ENCODE measurements at regions not wholly inside any gene's neighbourhood (a gene's known extent, or its start where the extent isn't known, plus 50 kb on each side); places are given as distances from the start of the nearest gene placed in this dataset.

DNA sequence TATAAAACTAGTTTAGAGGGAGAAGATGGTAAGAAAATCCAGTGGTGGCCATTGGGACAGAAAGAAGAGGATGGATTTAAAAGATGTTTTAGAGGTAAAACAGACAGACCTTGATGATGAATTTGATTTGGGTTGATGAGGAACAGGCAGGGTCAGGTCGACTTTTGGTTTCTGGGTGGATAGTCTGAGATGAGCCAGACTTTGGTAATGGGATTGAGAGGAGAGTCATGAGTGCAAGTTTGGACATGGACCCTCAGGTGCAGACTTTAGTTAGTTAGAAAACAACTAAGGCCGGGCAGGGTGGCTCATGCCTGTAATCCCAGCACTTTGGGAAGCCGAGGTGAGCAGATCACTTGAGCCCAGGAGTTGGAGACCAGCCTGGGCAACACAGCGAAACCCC is 257.9 kb downstream of the MAFB start:
- Histone ChIP-seq H3K18ac (ENCODE audit: low read length) (no peak overlapping the region), H2AFZ (ENCODE audit: low read length) (no peak overlapping the region), H2AK5ac (ENCODE audit: low read depth, low read length) (no peak overlapping the region), H3K9ac (ENCODE audit: low read depth, low read length, poor library complexity) (no peak overlapping the region), H3K4me1 (ENCODE audit: control insufficient read depth in 2 of 2, insufficient read depth in 1 of 2, low read depth in 1 of 2, low read length in 2 of 2) (no peaks in the 10 kb centered on the region), H3K14ac (ENCODE audit: low read length) (no peak overlapping the region), H2BK5ac (ENCODE audit: low read length) (no peak overlapping the region), H3K4me3 (ENCODE audit: low read length in 2 of 2) (no peak overlapping the region), H2BK12ac (ENCODE audit: low read length) (no peak overlapping the region), H3K79me1 (ENCODE audit: low read depth, low read length) (no peaks in the 10 kb centered on the region), H3K36me3 (replicated peaks in 1 of 2; ENCODE audit: control insufficient read depth in 2 of 2, insufficient read depth in 2 of 2, low read length in 2 of 2) (no peaks in the 10 kb centered on the region), H3K23ac (ENCODE audit: low read depth, low read length, poor library complexity) (no peak overlapping the region), H2BK15ac (ENCODE audit: low read length) (no peak overlapping the region), H3K4ac (ENCODE audit: low read length) (no peak overlapping the region), H4K91ac (ENCODE audit: low read depth, low read length, poor library complexity) (no peak overlapping the region), H3K9me3 (replicated peaks in 1 of 2; ENCODE audit: control insufficient read depth in 2 of 2, insufficient read depth in 1 of 2, low read depth in 1 of 2, low read length in 2 of 2) (no peaks in the 10 kb centered on the region), H3K27ac (replicated peaks; ENCODE audit: low read length) (no peak overlapping the region), H3K4me2 (ENCODE audit: insufficient read depth, low read length, poor library complexity, severe bottlenecking) (no peak overlapping the region), H4K8ac (ENCODE audit: low read depth, low read length) (no peak overlapping the region), H3K27me3 (ENCODE audit: control insufficient read depth in 3 of 3, insufficient read depth in 3 of 3, low read depth in 1 of 3, low read length in 3 of 3) (no peaks in the 10 kb centered on the region), H2BK120ac (ENCODE audit: low read depth, low read length) (no peak overlapping the region)
- WGBS, 2 donors (ENCODE audit: extremely low coverage in 2 of 2, insufficient read length in 2 of 2, insufficient replicate concordance in 1 of 2), result no CpG with 5 or more reads among the region's 4 CpGs
- no peak for DNase-seq (ENCODE audit: low spot score)

DNA sequence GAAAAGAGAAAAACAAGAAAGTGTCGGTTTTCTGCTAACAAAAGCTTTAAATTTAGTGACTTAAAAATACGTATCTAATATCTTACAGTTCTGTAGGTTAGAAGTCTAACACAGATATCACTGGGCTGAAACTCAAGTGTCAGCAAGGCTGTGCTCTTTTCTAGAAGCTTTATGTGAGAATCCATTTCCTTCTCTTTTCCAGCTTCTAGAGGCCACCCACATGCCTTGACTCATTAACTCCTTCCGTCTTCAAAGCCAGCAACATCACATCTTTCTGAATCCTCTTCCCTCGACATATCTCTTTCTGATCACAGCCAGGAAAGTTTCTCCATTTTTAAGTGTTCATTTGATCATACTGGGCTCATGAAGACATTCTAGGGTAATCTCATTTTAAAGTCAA is 262.0 kb downstream of the MAFB start:
- H3K27ac ChIP-seq (replicated peaks; ENCODE audit: low read length), result no peak overlapping the region
- no peak overlapping the region for H2AK5ac ChIP-seq (ENCODE audit: low read depth, low read length)
- H2BK120ac ChIP-seq (ENCODE audit: low read depth, low read length), result no peak overlapping the region
- H3K79me1 ChIP-seq (ENCODE audit: low read depth, low read length), result no peaks in the 10 kb centered on the region
- H3K9me3 ChIP-seq (replicated peaks in 1 of 2; ENCODE audit: control insufficient read depth in 2 of 2, insufficient read depth in 1 of 2, low read depth in 1 of 2, low read length in 2 of 2), result no peaks in the 10 kb centered on the region
- H3K4me2 ChIP-seq (ENCODE audit: insufficient read depth, low read length, poor library complexity, severe bottlenecking), result no peak overlapping the region
- no peak overlapping the region for H2AFZ ChIP-seq (ENCODE audit: low read length)
- no peak overlapping the region for H2BK15ac ChIP-seq (ENCODE audit: low read length)
- no peak overlapping the region for H3K18ac ChIP-seq (ENCODE audit: low read length)
- DNase-seq (ENCODE audit: low spot score), result no peak
- H4K8ac ChIP-seq (ENCODE audit: low read depth, low read length), result no peak overlapping the region
- H3K4me1 ChIP-seq (ENCODE audit: control insufficient read depth in 2 of 2, insufficient read depth in 1 of 2, low read depth in 1 of 2, low read length in 2 of 2), result no peaks in the 10 kb centered on the region
- WGBS, 2 donors (ENCODE audit: extremely low coverage in 2 of 2, insufficient read length in 2 of 2, insufficient replicate concordance in 1 of 2), result no CpG with 5 or more reads among the region's 4 CpGs
- no peak overlapping the region for H2BK12ac ChIP-seq (ENCODE audit: low read length)
- no peak overlapping the region for H2BK5ac ChIP-seq (ENCODE audit: low read length)
- H3K36me3 ChIP-seq (replicated peaks in 1 of 2; ENCODE audit: control insufficient read depth in 2 of 2, insufficient read depth in 2 of 2, low read length in 2 of 2), result no peaks in the 10 kb centered on the region
- no peak overlapping the region for H3K14ac ChIP-seq (ENCODE audit: low read length)
- H4K91ac ChIP-seq (ENCODE audit: low read depth, low read length, poor library complexity), result no peak overlapping the region
- no peak overlapping the region for H3K4me3 ChIP-seq (ENCODE audit: low read length in 2 of 2)
- no peak overlapping the region for H3K23ac ChIP-seq (ENCODE audit: low read depth, low read length, poor library complexity)
- no peak overlapping the region for H3K9ac ChIP-seq (ENCODE audit: low read depth, low read length, poor library complexity)
- H3K27me3 ChIP-seq (ENCODE audit: control insufficient read depth in 3 of 3, insufficient read depth in 3 of 3, low read depth in 1 of 3, low read length in 3 of 3), result no peaks in the 10 kb centered on the region
- H3K4ac ChIP-seq (ENCODE audit: low read length), result no peak overlapping the region

DNA sequence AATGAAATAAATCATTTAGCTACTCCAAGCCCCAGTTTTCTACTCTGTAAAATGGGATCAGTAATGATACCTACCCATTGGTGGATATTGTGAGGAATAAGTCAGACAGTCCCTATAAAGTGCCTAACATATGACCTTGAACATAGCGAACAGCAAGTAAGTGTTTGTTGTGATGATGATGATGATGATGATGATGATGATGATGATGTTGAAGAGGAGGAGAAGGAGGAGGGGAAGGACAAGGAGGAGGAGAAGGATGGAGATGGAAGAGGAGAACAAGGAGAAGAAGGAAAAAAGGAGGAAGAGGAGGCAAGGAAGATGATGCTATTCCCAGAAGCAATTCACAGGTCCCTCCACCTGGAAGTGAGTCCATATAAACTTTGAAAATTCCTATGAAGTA is 264.3 kb downstream of the MAFB start:
- no CpG with 5 or more reads among the region's 1 CpG for WGBS, 2 donors (ENCODE audit: extremely low coverage in 2 of 2, insufficient read length in 2 of 2, insufficient replicate concordance in 1 of 2)

DNA sequence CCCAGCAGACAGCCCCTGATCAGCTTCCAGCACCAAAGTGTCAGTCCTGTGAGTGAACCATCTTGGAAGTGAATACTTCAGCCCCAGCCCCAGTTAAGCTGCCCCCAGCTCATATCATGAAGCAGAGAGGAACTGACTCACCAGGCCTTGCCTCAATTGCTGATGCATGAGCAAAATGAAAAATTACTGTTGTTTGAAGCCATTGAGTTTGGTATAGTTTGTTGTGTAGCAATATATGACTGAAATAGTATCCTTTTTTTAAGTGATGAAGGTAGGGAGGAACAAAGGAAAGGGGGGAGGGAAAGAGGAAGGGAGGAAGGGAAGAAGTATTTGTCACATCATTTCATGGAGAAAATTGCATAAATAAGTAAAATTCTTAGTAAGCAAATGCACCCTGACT is 266.4 kb downstream of the MAFB start:
- H3K79me1 ChIP-seq (ENCODE audit: low read depth, low read length), result no peaks in the 10 kb centered on the region

More for the DNA sequence above, 264.3 kb downstream of the MAFB start:
- Histone ChIP-seq H3K27me3 (ENCODE audit: control insufficient read depth in 3 of 3, insufficient read depth in 3 of 3, low read depth in 1 of 3, low read length in 3 of 3) (no peaks in the 10 kb centered on the region), H3K79me1 (ENCODE audit: low read depth, low read length) (no peaks in the 10 kb centered on the region), H3K14ac (ENCODE audit: low read length) (no peak overlapping the region), H2AK5ac (ENCODE audit: low read depth, low read length) (no peak overlapping the region), H4K91ac (ENCODE audit: low read depth, low read length, poor library complexity) (no peak overlapping the region), H3K9me3 (replicated peaks in 1 of 2; ENCODE audit: control insufficient read depth in 2 of 2, insufficient read depth in 1 of 2, low read depth in 1 of 2, low read length in 2 of 2) (no peaks in the 10 kb centered on the region), H3K4me3 (ENCODE audit: low read length in 2 of 2) (no peak overlapping the region), H2BK12ac (ENCODE audit: low read length) (no peak overlapping the region), H3K4ac (ENCODE audit: low read length) (no peak overlapping the region), H3K4me1 (ENCODE audit: control insufficient read depth in 2 of 2, insufficient read depth in 1 of 2, low read depth in 1 of 2, low read length in 2 of 2) (no peaks in the 10 kb centered on the region), H3K9ac (ENCODE audit: low read depth, low read length, poor library complexity) (no peak overlapping the region), H4K8ac (ENCODE audit: low read depth, low read length) (no peak overlapping the region), H3K27ac (replicated peaks; ENCODE audit: low read length) (no peak overlapping the region), H2BK5ac (ENCODE audit: low read length) (no peak overlapping the region), H3K18ac (ENCODE audit: low read length) (no peak overlapping the region), H3K4me2 (ENCODE audit: insufficient read depth, low read length, poor library complexity, severe bottlenecking) (no peak overlapping the region), H3K36me3 (replicated peaks in 1 of 2; ENCODE audit: control insufficient read depth in 2 of 2, insufficient read depth in 2 of 2, low read length in 2 of 2) (no peaks in the 10 kb centered on the region), H3K23ac (ENCODE audit: low read depth, low read length, poor library complexity) (no peak overlapping the region), H2AFZ (ENCODE audit: low read length) (no peak overlapping the region), H2BK120ac (ENCODE audit: low read depth, low read length) (no peak overlapping the region), H2BK15ac (ENCODE audit: low read length) (no peak overlapping the region)
- DNase-seq (ENCODE audit: low spot score), result no peak

More for the DNA sequence above, 266.4 kb downstream of the MAFB start:
- no peak overlapping the region for H3K27ac ChIP-seq (replicated peaks; ENCODE audit: low read length)
- H2AK5ac ChIP-seq (ENCODE audit: low read depth, low read length), result no peak overlapping the region
- no peak overlapping the region for H3K14ac ChIP-seq (ENCODE audit: low read length)
- no peak overlapping the region for H2BK15ac ChIP-seq (ENCODE audit: low read length)
- no peaks in the 10 kb centered on the region for H3K9me3 ChIP-seq (replicated peaks in 1 of 2; ENCODE audit: control insufficient read depth in 2 of 2, insufficient read depth in 1 of 2, low read depth in 1 of 2, low read length in 2 of 2)
- H3K18ac ChIP-seq (ENCODE audit: low read length), result no peak overlapping the region
- no peak overlapping the region for H3K9ac ChIP-seq (ENCODE audit: low read depth, low read length, poor library complexity)
- no peak overlapping the region for H2BK120ac ChIP-seq (ENCODE audit: low read depth, low read length)
- no peak overlapping the region for H4K8ac ChIP-seq (ENCODE audit: low read depth, low read length)
- no peaks in the 10 kb centered on the region for H3K27me3 ChIP-seq (ENCODE audit: control insufficient read depth in 3 of 3, insufficient read depth in 3 of 3, low read depth in 1 of 3, low read length in 3 of 3)
- H3K36me3 ChIP-seq (replicated peaks in 1 of 2; ENCODE audit: control insufficient read depth in 2 of 2, insufficient read depth in 2 of 2, low read length in 2 of 2), result no peaks in the 10 kb centered on the region
- H3K4me1 ChIP-seq (ENCODE audit: control insufficient read depth in 2 of 2, insufficient read depth in 1 of 2, low read depth in 1 of 2, low read length in 2 of 2), result no peaks in the 10 kb centered on the region
- H3K4me2 ChIP-seq (ENCODE audit: insufficient read depth, low read length, poor library complexity, severe bottlenecking), result no peak overlapping the region
- no peak overlapping the region for H3K23ac ChIP-seq (ENCODE audit: low read depth, low read length, poor library complexity)
- H4K91ac ChIP-seq (ENCODE audit: low read depth, low read length, poor library complexity), result no peak overlapping the region
- H2BK12ac ChIP-seq (ENCODE audit: low read length), result no peak overlapping the region
- H2AFZ ChIP-seq (ENCODE audit: low read length), result no peak overlapping the region
- H3K4ac ChIP-seq (ENCODE audit: low read length), result no peak overlapping the region
- no peak overlapping the region for H3K4me3 ChIP-seq (ENCODE audit: low read length in 2 of 2)
- H2BK5ac ChIP-seq (ENCODE audit: low read length), result no peak overlapping the region
- no peak for DNase-seq (ENCODE audit: low spot score)

All from neuronal stem cell (in vitro differentiated cells).